Stimulated activated CD4-positive, alpha-beta T cell treated with anti-CD3 and anti-CD28 coated beads, Interleukin-2, amount 100 ng/mL, for 4 hours (primary cell): ENCODE measurements at regions not wholly inside any gene's neighbourhood (a gene's known extent, or its start where the extent isn't known, plus 50 kb on each side); places are given as distances from the start of the nearest gene placed in this dataset.

Source experiments
- DNase-seq: peaks from one replicate; pipeline ENCODE4 v3.0.0-alpha.2; 2020; ENCODE audit warnings: low read depth

DNA sequence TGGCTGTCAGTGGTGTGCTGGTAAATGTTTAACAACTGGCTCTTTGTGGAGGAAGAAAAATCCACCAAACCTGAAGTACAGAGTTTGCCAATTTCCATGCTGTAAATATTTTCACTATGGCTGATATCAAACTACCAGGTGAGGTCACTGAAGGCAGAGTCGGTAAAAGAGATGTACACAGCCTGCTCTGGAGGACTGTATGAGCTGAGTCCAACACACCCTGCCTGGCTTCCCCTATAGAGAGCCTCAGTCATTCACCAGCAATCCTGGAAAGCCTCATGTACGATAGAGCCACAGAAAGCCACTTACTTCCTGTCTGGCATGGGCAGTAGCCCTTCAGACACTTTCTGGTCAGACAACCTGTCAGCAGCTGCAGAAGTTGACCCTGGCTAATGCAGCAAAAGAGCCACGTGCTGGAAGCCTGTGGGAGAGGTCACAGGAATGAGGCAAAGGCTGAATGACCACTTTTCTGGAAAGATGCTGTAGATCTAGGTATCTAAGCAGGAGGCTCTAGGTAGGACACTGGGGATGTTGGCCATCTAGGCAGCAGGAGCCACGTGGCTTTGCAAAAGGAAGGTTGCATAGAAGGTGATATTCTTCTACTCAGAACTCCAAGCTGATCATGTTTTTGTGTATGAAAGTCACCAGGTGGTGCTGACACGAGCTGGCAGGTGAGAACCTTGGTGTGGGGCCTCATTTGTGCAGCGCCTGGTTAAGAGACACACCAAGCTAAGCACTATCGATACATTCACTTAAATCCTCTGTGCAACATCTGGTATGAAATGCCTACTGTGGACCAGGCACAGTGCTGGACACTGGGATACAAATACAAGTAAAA lies 553.9 kb downstream of the VRK1 start:
- no peak for DNase-seq

GRCh38 chr14:97353102-97353501 lies 555.9 kb downstream of the VRK1 start:
- no peak for DNase-seq

GRCh38 chr14:97354119-97354722 lies 557.0 kb downstream of the VRK1 start:
- DNase-seq: no peak

DNA sequence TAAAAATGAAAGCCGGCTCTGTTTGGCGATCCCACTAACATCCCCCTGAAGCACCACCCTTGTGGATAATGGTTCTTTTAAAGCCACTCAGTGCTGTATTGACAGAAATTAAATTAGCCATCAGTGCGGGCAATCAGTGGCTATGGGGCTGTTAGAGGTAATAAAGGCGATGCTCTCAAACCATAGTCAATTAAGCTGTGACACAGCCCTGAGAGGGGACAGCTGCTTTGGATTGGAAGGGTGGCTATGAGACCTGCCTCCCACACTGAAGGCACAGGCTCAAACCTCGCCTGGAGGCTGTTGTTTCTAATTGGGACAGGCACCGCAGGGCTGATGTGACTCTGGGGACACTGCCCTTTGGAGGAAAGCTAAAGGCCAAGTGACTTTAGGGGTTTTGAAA lies 562.2 kb downstream of the VRK1 start:
- no peak for DNase-seq

- no peak for DNase-seq
These were observed 564.0 kb downstream of the VRK1 start for GRCh38 chr14:97361181-97361580.

DNA sequence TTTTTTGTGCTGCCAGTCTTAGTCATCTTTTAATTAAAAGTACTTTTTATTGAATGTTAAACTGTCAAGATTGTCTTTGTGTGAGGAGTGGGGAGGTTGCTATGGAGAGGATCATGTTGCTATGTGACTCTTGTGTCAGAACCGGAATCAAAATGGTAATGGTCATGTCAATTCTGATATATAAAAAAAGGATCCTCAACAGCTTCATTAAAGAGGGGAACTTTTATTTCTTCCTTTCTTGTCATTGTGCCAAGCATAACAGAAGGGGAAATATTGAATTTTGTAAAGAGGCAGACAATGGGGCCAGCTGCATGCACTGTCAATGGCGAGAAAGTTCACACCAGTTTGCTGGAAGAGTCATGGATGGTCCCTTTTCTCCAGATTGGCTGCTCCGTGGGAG lies 564.8 kb downstream of the VRK1 start:
- DNase-seq: no peak

DNA sequence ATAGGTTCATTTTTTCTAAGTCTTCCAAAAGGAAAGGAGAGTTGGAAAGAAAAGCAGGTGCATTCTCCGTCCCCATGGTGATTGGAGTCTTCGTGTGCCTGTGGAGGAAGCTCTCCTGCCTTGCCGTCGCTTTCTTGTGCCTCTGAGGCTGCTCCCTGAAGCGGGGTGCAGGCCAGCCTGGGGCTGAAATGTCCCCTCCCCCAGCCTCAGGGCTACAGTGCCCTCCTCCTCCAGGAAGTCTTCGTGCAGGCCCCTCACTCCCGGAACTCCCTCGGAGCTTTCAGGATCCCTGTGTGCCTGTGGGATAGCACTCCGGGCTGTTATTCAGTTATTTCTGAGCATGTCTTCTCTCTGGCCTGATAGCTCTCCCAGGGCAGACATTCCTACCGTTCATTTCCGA lies 569.2 kb downstream of the VRK1 start:
- no peak for DNase-seq

DNA sequence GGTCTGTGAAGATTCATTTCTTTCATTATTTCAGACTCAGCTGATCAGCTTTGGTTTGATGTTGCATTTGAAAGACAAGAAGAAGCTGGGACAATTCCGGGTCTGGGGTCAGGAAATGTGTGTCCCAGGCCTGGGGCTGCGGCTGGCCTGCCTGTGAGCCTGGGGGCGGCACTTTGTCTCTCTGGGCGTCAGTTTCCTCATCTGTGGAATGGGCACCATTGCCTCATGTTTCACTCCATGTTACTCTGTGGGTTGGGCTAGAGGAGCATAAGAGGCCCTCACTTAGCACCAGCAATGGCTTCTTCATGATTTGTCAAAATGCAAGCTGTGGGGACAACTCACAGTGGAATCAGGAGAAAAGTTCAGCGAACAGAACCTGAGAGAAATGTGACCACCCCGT lies 570.1 kb downstream of the VRK1 start:
- DNase-seq: no peak

- DNase-seq: no peak
These were observed 570.9 kb downstream of the VRK1 start for GRCh38 chr14:97368049-97368448.

GRCh38 chr14:97368900-97369564 lies 571.9 kb downstream of the VRK1 start:
- no peak for DNase-seq

DNA sequence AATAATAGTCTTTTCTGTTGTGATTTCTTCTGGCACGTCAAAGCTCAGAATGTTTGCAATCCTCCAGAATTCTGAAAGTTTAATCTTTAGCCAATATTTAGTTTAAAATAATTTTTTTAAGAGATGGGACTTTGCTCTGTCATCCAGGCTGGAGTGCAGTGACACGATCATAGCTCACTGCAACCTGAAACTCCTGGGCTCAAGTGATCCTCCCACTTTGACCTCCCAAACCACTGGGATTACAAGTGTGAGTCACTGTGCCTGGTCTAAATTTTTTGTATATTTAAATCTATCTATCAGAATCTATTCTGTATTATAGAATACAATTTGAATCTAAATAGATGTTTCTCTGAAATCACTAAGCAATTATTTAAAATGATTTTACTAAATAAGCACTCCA lies 572.7 kb downstream of the VRK1 start:
- DNase-seq: no peak

GRCh38 chr14:97376310-97376709 lies 579.1 kb downstream of the VRK1 start:
- no peak for DNase-seq

- no peak for DNase-seq
These were observed 580.4 kb downstream of the VRK1 start for GRCh38 chr14:97377550-97377949.

GRCh38 chr14:97379091-97379531 lies 581.9 kb downstream of the VRK1 start:
- no peak for DNase-seq

DNA sequence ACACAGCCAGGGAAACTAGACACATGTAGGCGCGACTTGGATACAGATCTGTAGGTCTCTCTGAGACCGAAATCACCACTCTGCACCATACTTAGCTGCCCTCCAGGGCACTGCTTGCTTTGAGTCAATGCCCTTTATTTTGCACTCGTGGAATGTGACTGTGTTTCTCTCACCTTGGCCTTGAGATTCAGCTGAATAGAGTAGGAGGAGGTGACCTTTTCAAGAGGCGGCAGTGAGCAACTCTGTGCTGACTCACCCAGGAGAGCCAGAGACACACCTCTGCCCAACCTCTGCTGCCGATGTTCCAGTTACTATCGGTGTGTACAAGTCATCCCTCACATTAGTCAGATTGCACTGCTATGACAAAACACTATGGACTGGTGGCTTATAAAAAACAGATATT lies 583.4 kb downstream of the VRK1 start:
- DNase-seq: peak; percentile 66

- no peak for DNase-seq
These were observed 584.1 kb downstream of the VRK1 start for GRCh38 chr14:97381309-97381708.

DNA sequence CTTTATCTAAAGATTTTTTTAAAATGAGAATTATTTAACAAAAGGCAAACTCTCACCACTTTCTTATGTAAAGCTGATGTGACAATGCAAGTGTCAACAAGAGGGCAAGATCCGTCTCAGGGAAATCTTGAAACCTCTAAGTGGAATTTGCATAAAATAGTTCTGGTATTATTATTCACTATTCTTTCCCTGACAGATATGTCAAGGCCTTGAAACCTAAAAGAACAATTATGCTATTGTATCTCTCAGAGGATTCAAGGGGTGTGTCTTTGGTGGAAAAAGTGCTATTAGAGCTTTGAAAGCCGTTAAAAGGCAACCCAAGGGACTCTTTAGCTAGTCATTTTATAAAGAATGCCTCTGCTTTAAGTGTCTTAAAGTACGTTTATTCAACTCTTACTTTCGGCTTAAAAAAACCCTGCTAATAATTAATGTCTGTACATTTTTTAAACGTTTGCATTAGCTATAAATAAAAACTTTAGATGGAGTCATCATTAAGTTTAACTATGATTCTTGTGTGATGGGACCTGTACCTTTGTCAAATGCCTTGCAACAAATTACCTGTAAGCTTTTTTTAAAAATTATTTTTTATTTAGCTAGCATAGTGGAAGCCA lies 585.5 kb downstream of the VRK1 start:
- DNase-seq: no peak

GRCh38 chr14:97385727-97386126 lies 588.5 kb downstream of the VRK1 start:
- no peak for DNase-seq

- no peak for DNase-seq
These were observed 590.2 kb downstream of the VRK1 start for GRCh38 chr14:97387252-97387874.

DNA sequence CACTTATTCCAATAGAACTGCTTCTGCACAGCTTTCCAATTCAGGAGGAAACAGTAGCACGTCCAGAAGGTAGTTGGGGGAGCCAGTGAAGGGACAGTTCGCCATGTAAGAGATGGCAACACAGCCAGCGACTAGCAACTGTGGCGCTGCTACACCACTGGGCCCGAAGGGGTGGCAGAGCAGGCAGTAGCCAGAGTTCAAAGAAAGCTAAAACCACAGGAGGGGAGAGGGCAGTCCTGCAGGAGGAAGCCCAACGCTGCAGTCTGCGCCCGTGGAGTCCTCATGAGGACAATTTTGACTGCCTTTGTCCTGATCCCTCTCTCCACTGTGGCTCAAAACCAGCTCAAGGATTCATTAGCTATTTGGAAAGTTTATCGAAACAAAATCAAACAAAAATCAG lies 591.2 kb downstream of the VRK1 start:
- DNase-seq: no peak

DNA sequence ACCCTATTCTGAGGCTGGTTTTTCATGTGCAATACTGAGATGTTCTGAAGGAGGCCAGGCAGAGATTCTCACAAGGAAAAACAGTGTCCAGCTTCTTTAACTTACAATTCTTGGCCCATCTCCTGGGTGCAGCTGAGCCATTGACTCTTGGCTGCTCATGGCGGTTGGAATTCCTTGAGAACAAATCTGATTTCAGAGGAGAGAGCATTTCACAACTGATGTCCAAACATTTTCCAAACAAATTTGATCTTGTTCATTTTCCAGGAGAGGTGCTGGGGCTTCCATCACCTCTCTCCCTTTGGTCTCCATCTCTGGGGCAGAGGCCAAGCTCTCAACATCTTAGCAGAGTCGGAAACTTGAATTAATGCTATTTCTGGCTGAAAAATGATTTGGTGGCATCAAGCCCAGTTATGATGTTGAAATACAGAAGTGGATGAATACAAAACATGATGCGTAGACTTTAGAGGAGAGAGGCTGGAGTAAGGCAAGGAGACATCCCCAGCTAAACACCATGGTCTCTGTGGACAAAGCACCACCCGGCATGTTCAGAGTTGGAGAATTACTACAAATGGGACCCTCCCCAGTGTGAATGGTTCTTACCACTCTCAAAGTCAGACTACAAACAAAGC lies 593.0 kb downstream of the VRK1 start:
- no peak for DNase-seq

DNA sequence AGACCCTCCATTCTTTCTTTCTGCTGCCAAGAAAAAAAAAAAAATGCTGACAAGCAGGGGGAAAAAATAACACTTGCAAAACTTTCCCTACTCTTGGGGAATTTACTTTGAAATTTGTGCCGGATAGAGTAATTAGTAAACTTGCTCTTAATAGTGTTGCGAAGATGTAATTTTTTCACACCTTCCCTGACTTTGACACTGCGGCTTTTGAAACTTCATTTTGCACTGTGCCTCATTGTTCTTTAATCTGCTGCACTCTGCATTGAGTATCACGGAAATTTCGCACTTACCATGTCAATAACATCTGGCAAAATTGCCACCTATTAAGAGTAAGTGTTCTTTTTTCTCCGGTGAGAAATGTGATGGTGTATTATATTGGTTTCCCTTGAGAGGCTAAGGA lies 596.1 kb downstream of the VRK1 start:
- no peak for DNase-seq
